ENCODE measurements at regions not wholly inside any gene's neighbourhood (a gene's known extent, or its start where the extent isn't known, plus 50 kb on each side); places are given as distances from the start of the nearest gene placed in this dataset.
A peak's percentile ranks its signal among the peaks of the same experiment; 100 is the strongest.

DNA sequence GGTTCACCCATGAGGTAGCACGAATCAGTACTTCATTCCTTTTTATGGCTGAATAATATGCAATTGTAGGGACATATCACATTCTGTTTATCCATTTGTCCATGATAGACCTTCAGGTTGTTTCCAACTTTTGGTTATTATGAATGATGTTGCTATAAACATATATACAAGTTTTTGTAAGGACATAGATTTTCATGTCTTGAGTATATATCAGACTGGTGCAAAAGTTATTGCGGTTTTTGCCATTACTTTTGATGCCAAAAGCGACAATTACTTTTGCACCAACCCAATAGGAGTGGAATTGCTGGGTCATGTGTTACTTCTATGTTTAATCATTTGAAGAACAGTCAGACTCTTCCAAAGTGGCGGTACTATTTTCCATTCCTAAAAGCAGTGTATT is 361.5 kb downstream of the RPS24 start:
- no peak for DNase-seq (ENCODE audit: low spot score)

DNA sequence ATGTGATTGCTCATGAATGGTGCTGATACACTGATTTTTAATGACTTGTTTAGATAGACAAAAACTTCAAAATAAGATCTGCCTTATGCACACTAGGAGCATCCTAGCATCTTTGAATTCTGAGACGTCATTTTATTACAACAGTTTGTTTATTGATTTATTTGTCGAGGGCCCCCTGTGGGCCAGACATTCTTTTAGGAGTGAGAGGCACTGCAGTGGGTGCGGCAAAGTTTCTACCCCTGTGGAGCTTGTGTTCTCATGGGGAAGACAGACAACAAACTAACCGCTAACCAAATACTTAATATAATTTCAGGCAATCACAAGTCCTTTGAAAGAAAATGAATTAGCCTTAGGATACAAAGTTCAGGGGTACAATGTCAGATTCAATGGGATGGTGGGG is 363.1 kb downstream of the RPS24 start:
- DNase-seq (ENCODE audit: low spot score): no peak

GRCh38 chr10:78397786-78398185 is 364.1 kb downstream of the RPS24 start:
- no peak for DNase-seq (ENCODE audit: low spot score)

DNA sequence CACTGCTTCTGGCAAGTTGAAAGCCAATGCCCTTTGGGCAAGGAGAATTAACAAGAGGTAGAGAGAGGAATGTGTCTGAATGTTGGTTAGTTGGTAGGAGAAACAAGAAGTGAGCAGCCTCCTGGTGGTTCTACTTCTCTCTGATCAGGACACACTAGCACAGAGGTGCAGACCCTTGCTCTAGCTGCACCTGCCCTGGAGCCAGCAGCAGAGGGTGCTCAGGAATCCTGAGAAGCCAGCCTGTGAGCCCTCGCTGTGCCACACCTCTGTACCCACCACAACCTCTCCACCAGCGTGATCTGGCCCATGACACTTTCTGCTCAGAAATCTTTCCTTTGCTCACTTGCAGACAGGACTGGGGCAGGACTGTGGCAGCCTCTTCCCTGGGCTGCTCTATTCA is 364.7 kb downstream of the RPS24 start:
- no peak for DNase-seq (ENCODE audit: low spot score)

- DNase-seq (ENCODE audit: low spot score): no peak
These were observed 368.1 kb downstream of the RPS24 start for GRCh38 chr10:78401624-78402367.

DNA sequence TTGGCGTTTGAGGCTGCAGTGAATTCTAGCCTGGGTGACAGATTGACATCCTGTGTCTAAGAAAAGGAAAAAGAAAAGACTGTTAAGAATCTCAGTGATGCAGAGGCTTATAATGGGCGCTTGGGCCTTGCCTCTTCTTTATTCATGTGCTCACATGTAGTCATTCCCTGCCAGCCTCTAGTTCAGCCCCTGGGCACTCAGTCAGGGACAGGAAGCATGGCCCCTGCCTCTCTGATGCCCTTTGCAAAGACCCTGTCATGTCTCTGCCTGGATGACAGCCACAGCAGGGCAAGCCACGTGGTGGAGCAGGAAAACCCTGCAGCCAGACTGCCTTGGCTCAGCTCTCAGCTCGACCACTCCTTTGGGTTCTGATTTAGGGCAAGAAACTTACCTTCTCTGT is 368.9 kb downstream of the RPS24 start:
- no peak for DNase-seq (ENCODE audit: low spot score)

GRCh38 chr10:78403781-78404180 is 370.1 kb downstream of the RPS24 start:
- DNase-seq (ENCODE audit: low spot score): no peak

GRCh38 chr10:78404296-78404695 is 370.6 kb downstream of the RPS24 start:
- DNase-seq (ENCODE audit: low spot score): no peak

GRCh38 chr10:78405231-78405630 is 371.6 kb downstream of the RPS24 start:
- DNase-seq (ENCODE audit: low spot score): no peak

DNA sequence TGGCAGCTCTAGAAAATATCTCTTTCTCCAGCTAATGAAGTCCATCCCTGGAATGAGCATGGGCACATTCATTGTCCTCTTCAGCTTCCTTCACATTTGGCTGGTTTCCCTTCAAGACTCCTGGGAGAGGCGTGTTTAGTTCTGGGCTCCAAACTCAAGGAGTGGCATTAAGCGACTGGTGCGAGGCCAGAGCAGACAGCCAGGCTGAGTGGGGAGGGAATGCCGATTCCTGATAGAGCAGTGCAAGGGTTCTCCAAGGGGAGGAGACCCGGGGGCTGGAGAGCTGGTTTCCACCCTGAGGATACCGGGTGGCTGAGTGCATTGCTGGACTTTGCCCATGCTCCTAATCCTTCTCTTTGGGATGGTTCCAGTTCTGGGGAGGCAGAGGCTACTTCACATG is 372.1 kb downstream of the RPS24 start:
- no peak for DNase-seq (ENCODE audit: low spot score)

- DNase-seq (ENCODE audit: low spot score): no peak
These were observed 373.0 kb downstream of the RPS24 start for GRCh38 chr10:78406648-78407008.

GRCh38 chr10:78407009-78407711 is 373.5 kb downstream of the RPS24 start:
- DNase-seq (ENCODE audit: low spot score): peak; percentile 11

DNA sequence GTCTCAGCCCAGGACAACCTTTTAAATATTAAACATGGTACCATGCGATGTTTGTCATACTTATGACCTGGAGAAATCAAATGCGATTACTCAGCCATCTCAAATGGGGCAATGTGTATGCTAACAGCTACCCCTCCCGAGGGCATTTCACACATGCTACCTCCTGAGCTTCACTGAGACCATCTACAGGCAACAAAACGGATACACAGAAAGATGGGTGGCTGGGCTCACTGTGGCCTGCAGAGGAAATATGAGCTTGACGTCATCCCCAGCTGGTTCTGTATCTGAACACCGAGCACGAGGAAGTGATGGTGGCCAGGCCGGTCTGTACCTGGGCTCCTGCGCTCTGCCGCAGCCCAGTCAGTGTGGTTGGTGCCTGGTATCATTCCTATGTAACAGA is 374.3 kb downstream of the RPS24 start:
- DNase-seq (ENCODE audit: low spot score): no peak

GRCh38 chr10:78408671-78409472 is 375.2 kb downstream of the RPS24 start:
- no peak for DNase-seq (ENCODE audit: low spot score)

- DNase-seq (ENCODE audit: low spot score): no peak
These were observed 376.6 kb downstream of the RPS24 start for GRCh38 chr10:78410046-78410965.

DNA sequence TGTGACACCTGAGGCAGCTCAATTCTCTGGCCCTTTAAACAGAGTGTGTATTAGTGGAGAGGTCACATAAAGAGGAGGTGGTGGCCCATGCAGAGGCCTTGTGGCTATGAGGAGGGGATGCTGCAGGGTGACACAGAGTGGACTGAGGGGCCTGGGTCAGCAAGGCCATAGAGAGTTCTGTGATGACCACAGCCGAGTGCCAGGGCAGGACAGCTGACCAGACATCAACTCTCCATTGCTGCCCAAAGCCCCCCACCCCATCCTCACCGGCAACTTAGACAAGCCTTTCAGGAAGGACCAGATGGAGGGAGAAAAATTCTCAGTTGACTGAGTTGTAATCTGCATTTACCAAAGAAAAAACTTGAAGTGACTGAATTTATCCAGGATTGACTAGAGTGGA is 378.1 kb downstream of the RPS24 start:
- DNase-seq (ENCODE audit: low spot score): no peak

- no peak for DNase-seq (ENCODE audit: low spot score)
These were observed 378.9 kb downstream of the RPS24 start for GRCh38 chr10:78412605-78413004.

- DNase-seq (ENCODE audit: low spot score): no peak
These were observed 379.7 kb downstream of the RPS24 start for GRCh38 chr10:78413076-78414055.

DNA sequence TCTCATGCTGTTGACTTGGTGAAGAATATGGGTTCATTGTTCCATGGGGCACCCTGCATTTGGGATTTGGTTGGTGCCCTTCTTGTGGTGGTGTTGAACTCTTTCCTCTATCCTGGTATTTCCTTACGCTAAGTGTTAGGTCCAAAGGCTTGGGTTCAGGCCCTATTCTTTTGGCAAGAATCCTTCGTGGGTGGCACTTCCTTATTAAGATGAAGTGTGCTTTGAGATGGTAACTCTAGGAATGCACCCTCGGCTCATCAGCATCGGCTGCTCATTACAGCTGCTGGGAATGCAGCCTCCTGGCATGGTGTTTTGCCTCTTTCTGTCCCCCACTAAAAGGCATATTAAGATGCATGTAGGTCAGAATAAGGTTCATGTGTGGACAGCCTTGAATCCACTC is 380.7 kb downstream of the RPS24 start:
- DNase-seq (ENCODE audit: low spot score): no peak

DNA sequence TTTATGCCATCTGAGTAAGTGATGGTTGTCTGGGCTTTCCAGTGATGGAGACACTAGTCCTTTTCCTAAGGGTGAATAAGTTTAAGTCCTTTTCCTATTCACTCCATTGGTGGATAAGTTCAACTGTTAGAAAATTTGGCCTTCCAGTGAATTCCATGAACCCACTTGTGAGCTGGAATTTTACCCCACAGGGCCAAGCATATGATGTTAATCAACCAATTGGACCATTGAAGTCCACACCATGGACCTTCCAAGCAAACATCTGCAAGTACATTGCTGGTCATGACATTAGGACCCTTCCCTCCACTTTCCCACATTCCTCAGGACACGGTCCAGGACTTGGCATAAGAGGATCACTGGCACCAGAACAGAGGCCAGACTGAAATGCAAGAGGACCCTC is 381.4 kb downstream of the RPS24 start:
- DNase-seq (ENCODE audit: low spot score): no peak

All from COLO829 (cell line).